ENCODE measurements at regions not wholly inside any gene's neighbourhood (a gene's known extent, or its start where the extent isn't known, plus 50 kb on each side); places are given as distances from the start of the nearest gene placed in this dataset.

- H3K4me3 ChIP-seq (ENCODE audit: low read depth, low read length) = no peak overlapping the region
- H3K36me3 ChIP-seq = no peaks in the 10 kb centered on the region
- H3K9me3 ChIP-seq = no peaks in the 10 kb centered on the region; the same call in 1 of the 2 replicates
- no peaks in the 10 kb centered on the region; the same call in 1 of the 2 replicates for H3K4me1 ChIP-seq
- H3K27me3 ChIP-seq = no peaks in the 10 kb centered on the region
- no peak for DNase-seq
- no peak for TF ChIP-seq CTCF (IDR thresholded peaks at IDR 0.05; ENCODE audit: low read depth, low read length)
Observed at GRCh38 chr10:9081253-9081652, 1026.8 kb downstream of the GATA3 start.

- Histone ChIP-seq H3K4me3 (ENCODE audit: low read depth, low read length) (no peak overlapping the region), H3K4me1 (no peaks in the 10 kb centered on the region)
- no peak for TF ChIP-seq CTCF (IDR thresholded peaks at IDR 0.05; ENCODE audit: low read depth, low read length)
Observed at GRCh38 chr10:9081961-9082360, 1027.5 kb downstream of the GATA3 start.

GRCh38 chr10:9091530-9092093, 1037.1 kb downstream of the GATA3 start:
- no peaks in the 10 kb centered on the region for H3K27me3 ChIP-seq
- TF ChIP-seq CTCF (IDR thresholded peaks at IDR 0.05; ENCODE audit: low read depth, low read length) = no peak
- H3K4me3 ChIP-seq (ENCODE audit: low read depth, low read length) = no peak overlapping the region
- H3K4me1 ChIP-seq = no peaks in the 10 kb centered on the region
- no peaks in the 10 kb centered on the region for H3K9me3 ChIP-seq
- no peaks in the 10 kb centered on the region for H3K36me3 ChIP-seq
- no peak for DNase-seq

More at GRCh38 chr10:9081961-9082360, 1027.5 kb downstream of the GATA3 start:
- no peaks in the 10 kb centered on the region; the same call in 1 of the 2 replicates for H3K9me3 ChIP-seq
- DNase-seq = no peak
- no peaks in the 10 kb centered on the region for H3K27me3 ChIP-seq
- H3K36me3 ChIP-seq = no peaks in the 10 kb centered on the region

GRCh38 chr10:9096288-9096687, 1041.8 kb downstream of the GATA3 start:
- no peak for TF ChIP-seq CTCF (IDR thresholded peaks at IDR 0.05; ENCODE audit: low read depth, low read length)
- Histone ChIP-seq H3K36me3 (no peaks in the 10 kb centered on the region), H3K4me3 (ENCODE audit: low read depth, low read length) (no peak overlapping the region), H3K4me1 (peaks cover 6% of the 10 kb centered on the region), H3K9me3 (no peaks in the 10 kb centered on the region), H3K27me3 (no peaks in the 10 kb centered on the region)
- DNase-seq = no peak

GRCh38 chr10:9097206-9097990, 1042.9 kb downstream of the GATA3 start:
- Histone ChIP-seq H3K36me3 (no peaks in the 10 kb centered on the region), H3K9me3 (no peaks in the 10 kb centered on the region), H3K4me3 (ENCODE audit: low read depth, low read length) (no peak overlapping the region), H3K4me1 (peaks cover 8% of the 10 kb centered on the region), H3K27me3 (no peaks in the 10 kb centered on the region)
- no peak for DNase-seq
- TF ChIP-seq CTCF (IDR thresholded peaks at IDR 0.05; ENCODE audit: low read depth, low read length) = no peak

GRCh38 chr10:9097991-9098306, 1043.5 kb downstream of the GATA3 start:
- TF ChIP-seq CTCF (IDR thresholded peaks at IDR 0.05; ENCODE audit: low read depth, low read length) = no peak
- H3K27me3 ChIP-seq = no peaks in the 10 kb centered on the region
- H3K4me1 ChIP-seq = peaks cover 8% of the 10 kb centered on the region
- H3K9me3 ChIP-seq = no peaks in the 10 kb centered on the region
- DNase-seq = no peak
- no peak overlapping the region for H3K4me3 ChIP-seq (ENCODE audit: low read depth, low read length)
- no peaks in the 10 kb centered on the region for H3K36me3 ChIP-seq
